GM19043 (cell line): ENCODE measurements at regions not wholly inside any gene's neighbourhood (a gene's known extent, or its start where the extent isn't known, plus 50 kb on each side); places are given as distances from the start of the nearest gene placed in this dataset.

ENCODE experiments used
- ATAC-seq: cut with Tn5 transposase; IDR thresholded peaks from one replicate; pipeline ENCODE4 v1.9.1; 2021; ENCODE audit warnings: low read depth; ENCODE audit not compliant: unreplicated experiment

GRCh38 chr6:121961619-121962125 lies 437.8 kb upstream of the HSF2 start:
- no peak for ATAC-seq

- ATAC-seq: no peak
These were observed 435.6 kb upstream of the HSF2 start for GRCh38 chr6:121963826-121964225.

- no peak for ATAC-seq
These were observed 433.7 kb upstream of the HSF2 start for GRCh38 chr6:121965739-121966138.

- no peak for ATAC-seq
These were observed 431.8 kb upstream of the HSF2 start for GRCh38 chr6:121967631-121968030.

- ATAC-seq: no peak
These were observed 427.5 kb upstream of the HSF2 start for GRCh38 chr6:121971931-121972335.

GRCh38 chr6:121984956-121985355 lies 414.5 kb upstream of the HSF2 start:
- ATAC-seq: no peak

GRCh38 chr6:121993362-121993761 lies 406.1 kb upstream of the HSF2 start:
- no peak for ATAC-seq

GRCh38 chr6:121994919-121995318 lies 404.5 kb upstream of the HSF2 start:
- no peak for ATAC-seq

GRCh38 chr6:121998631-121999030 lies 400.8 kb upstream of the HSF2 start:
- ATAC-seq: no peak

- no peak for ATAC-seq
These were observed 399.9 kb upstream of the HSF2 start for GRCh38 chr6:121999456-122000065.

- no peak for ATAC-seq
These were observed 393.8 kb upstream of the HSF2 start for GRCh38 chr6:122005661-122006060.

- no peak for ATAC-seq
These were observed 392.1 kb upstream of the HSF2 start for GRCh38 chr6:122007339-122007738.

GRCh38 chr6:122008101-122008999 lies 391.1 kb upstream of the HSF2 start:
- ATAC-seq: no peak

GRCh38 chr6:122009000-122009350 lies 390.5 kb upstream of the HSF2 start:
- no peak for ATAC-seq

GRCh38 chr6:122012578-122012977 lies 386.9 kb upstream of the HSF2 start:
- ATAC-seq: no peak

GRCh38 chr6:122014961-122015360 lies 384.5 kb upstream of the HSF2 start:
- ATAC-seq: no peak

GRCh38 chr6:122020588-122021264 lies 378.7 kb upstream of the HSF2 start:
- peak; percentile 97 for ATAC-seq

GRCh38 chr6:122025104-122025503 lies 374.3 kb upstream of the HSF2 start:
- ATAC-seq: no peak

- no peak for ATAC-seq
These were observed 372.7 kb upstream of the HSF2 start for GRCh38 chr6:122026582-122027369.

- no peak for ATAC-seq
These were observed 370.4 kb upstream of the HSF2 start for GRCh38 chr6:122028933-122029522.
